C4-2B (cell line): ENCODE measurements at regions not wholly inside any gene's neighbourhood (a gene's known extent, or its start where the extent isn't known, plus 50 kb on each side); places are given as distances from the start of the nearest gene placed in this dataset.

Experiments
- ZFX ChIP-seq: fragments of 450-650 bp; IDR thresholded peaks from 2 replicates; pipeline ENCODE4 v1.6.1; 2017
- TF ChIP-seq, protein P1 (sequence below): fragments of 450-650 bp; conservative IDR thresholded peaks from 2 replicates; pipeline ENCODE4 v1.5.1; 2017; ENCODE audit warnings: mild to moderate bottlenecking

DNA sequence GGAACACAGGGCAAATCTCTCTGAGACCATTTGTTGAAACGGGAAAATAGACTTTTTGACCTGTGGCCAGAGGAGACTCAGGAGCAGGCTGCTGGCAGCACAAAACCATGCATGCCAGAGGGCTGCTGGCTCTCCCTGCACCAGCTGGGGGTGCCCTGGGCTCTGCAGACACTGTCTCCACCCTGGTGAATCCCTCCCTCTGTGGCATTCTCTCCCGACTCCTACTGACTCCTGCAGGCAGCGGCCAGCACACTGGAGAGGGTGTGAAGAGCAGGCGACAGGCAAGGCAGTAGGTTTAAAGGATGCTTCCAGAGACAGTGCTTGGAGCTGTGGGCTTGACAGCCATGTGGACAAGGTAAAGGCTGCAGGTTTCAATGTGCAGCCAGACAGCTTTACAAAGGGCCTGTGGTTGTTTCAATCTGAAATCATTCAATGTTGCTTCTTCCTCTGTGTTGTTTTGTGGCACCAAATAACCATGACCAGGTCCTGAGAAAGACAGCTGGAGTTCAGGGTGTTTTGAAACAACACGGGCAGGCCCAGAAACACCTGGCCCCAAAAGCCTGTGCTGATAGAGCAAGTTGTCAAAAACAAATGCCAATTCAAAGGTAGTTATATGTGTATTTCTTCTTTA lies 431.0 kb upstream of the ATP10A start:
- TF ChIP-seq, protein P1, sequence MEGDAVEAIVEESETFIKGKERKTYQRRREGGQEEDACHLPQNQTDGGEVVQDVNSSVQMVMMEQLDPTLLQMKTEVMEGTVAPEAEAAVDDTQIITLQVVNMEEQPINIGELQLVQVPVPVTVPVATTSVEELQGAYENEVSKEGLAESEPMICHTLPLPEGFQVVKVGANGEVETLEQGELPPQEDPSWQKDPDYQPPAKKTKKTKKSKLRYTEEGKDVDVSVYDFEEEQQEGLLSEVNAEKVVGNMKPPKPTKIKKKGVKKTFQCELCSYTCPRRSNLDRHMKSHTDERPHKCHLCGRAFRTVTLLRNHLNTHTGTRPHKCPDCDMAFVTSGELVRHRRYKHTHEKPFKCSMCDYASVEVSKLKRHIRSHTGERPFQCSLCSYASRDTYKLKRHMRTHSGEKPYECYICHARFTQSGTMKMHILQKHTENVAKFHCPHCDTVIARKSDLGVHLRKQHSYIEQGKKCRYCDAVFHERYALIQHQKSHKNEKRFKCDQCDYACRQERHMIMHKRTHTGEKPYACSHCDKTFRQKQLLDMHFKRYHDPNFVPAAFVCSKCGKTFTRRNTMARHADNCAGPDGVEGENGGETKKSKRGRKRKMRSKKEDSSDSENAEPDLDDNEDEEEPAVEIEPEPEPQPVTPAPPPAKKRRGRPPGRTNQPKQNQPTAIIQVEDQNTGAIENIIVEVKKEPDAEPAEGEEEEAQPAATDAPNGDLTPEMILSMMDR = peak; percentile 12
- TF ChIP-seq ZFX = no peak
